Loucy (cell line): ENCODE measurements at regions not wholly inside any gene's neighbourhood (a gene's known extent, or its start where the extent isn't known, plus 50 kb on each side); places are given as distances from the start of the nearest gene placed in this dataset.

Experiments
- EZH2phosphoT487 ChIP-seq: fragments of 200-600 bp; IDR thresholded peaks from 2 replicates; pipeline ENCODE4 v1.6.1; 2018; ENCODE audit warnings: antibody characterized with exemption, mild to moderate bottlenecking, moderate library complexity, borderline replicate concordance
- TF ChIP-seq, protein P1 (sequence below): fragments of 200-600 bp; sonication (generic); conservative IDR thresholded peaks from 2 replicates; pipeline ENCODE4 v1.5.1; 2014; ENCODE audit warnings: mild to moderate bottlenecking, antibody characterized with exemption, low read length

DNA sequence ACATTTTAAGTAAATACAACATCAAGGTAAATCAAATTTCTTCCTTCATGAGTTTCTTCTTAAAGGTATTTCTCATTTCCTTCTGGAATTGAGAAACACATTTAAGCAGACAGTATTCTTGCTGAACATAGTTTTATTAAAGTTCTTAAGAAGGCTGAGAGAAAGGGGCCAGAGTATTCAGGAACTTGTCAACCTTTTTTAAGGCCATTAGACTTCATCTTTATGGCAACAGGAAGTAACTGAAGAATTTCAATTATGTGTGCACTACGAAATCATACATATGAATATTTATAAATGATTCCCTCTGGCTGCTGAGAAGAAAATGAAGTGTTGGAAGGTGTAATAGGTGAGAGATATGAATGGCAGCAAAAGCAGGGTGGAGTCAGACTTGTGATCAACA lies 829.4 kb upstream of the DPPA4 start:
- TF ChIP-seq, protein P1, sequence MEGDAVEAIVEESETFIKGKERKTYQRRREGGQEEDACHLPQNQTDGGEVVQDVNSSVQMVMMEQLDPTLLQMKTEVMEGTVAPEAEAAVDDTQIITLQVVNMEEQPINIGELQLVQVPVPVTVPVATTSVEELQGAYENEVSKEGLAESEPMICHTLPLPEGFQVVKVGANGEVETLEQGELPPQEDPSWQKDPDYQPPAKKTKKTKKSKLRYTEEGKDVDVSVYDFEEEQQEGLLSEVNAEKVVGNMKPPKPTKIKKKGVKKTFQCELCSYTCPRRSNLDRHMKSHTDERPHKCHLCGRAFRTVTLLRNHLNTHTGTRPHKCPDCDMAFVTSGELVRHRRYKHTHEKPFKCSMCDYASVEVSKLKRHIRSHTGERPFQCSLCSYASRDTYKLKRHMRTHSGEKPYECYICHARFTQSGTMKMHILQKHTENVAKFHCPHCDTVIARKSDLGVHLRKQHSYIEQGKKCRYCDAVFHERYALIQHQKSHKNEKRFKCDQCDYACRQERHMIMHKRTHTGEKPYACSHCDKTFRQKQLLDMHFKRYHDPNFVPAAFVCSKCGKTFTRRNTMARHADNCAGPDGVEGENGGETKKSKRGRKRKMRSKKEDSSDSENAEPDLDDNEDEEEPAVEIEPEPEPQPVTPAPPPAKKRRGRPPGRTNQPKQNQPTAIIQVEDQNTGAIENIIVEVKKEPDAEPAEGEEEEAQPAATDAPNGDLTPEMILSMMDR: no peak
- TF ChIP-seq EZH2phosphoT487: no peak
